ENCODE measurements at regions not wholly inside any gene's neighbourhood (a gene's known extent, or its start where the extent isn't known, plus 50 kb on each side); places are given as distances from the start of the nearest gene placed in this dataset.

DNA sequence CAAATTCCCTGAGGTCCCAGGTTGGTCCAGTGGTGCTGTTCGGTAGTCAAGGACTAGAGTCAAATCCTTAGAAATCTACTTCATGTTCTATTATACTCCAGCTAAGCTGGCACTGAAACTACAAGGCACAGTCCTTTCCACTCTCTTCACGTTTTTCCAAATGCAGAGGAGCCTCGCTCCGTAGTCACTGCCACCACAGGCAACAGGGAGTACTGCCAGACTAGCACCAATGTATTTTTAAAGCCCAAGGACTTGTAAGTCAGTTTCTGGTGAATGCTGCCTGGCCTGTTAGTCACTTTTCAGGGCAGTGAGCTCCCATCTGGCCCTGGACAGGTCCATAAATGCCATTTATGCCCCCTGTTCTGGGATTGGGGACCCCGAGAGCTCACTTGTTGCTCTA lies 323.5 kb downstream of the FAM47A start:
- Histone ChIP-seq H3K27ac (no peak overlapping the region), H3K4me1 (no peaks in the 10 kb centered on the region), H3K27me3 (ENCODE audit: insufficient read depth in 3 of 3, low read length in 2 of 3) (no peaks in the 10 kb centered on the region), H3K9me3 (peaks cover 10% of the 10 kb centered on the region), H3K36me3 (ENCODE audit: insufficient read depth in 1 of 2, low read depth in 1 of 2) (no peaks in the 10 kb centered on the region), H3K4me3 (no peak overlapping the region)
- TF ChIP-seq, protein P1, sequence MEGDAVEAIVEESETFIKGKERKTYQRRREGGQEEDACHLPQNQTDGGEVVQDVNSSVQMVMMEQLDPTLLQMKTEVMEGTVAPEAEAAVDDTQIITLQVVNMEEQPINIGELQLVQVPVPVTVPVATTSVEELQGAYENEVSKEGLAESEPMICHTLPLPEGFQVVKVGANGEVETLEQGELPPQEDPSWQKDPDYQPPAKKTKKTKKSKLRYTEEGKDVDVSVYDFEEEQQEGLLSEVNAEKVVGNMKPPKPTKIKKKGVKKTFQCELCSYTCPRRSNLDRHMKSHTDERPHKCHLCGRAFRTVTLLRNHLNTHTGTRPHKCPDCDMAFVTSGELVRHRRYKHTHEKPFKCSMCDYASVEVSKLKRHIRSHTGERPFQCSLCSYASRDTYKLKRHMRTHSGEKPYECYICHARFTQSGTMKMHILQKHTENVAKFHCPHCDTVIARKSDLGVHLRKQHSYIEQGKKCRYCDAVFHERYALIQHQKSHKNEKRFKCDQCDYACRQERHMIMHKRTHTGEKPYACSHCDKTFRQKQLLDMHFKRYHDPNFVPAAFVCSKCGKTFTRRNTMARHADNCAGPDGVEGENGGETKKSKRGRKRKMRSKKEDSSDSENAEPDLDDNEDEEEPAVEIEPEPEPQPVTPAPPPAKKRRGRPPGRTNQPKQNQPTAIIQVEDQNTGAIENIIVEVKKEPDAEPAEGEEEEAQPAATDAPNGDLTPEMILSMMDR (IDR thresholded peaks at IDR 0.05): no peak
- ATAC-seq (no peak), DNase-seq (no peak)
- intact Hi-C loops (cut with DNase I): no loop called here
- WGBS, 3 donors: 54 to 80% (median 79%) methylated on average over 5 of the region's 5 CpGs

DNA sequence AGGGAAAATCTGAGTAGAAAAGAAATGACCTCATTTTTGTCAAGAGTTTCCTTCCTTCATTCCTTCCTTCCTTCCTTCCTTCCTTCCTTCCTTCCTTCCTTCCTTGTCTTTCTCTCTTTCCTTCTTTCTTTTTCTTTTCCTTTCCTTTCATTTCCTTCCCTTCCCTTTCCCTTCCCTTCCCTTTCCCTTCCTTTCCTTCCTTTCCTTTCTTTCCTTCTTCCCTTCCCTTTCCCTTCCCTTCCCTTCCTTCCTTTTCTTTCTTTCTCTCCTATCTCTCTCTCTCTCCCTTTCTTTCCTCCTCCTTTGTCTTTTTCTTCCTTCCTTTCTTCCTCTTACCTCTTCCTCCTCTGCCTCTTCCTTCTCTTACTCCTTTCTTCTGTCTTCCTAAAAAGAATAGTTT lies 347.6 kb downstream of the FAM47A start:
- Histone ChIP-seq H3K27me3 (ENCODE audit: insufficient read depth in 3 of 3, low read length in 2 of 3) (no peaks in the 10 kb centered on the region), H3K36me3 (ENCODE audit: insufficient read depth in 1 of 2, low read depth in 1 of 2) (no peaks in the 10 kb centered on the region), H3K9me3 (no peaks in the 10 kb centered on the region), H3K4me1 (no peaks in the 10 kb centered on the region), H3K4me3 (no peak overlapping the region), H3K27ac (no peak overlapping the region)
- DNase-seq: no peak
- ATAC-seq: no peak
- TF ChIP-seq, protein P1 (IDR thresholded peaks at IDR 0.05): no peak
- intact Hi-C loops (cut with DNase I): no loop called here

DNA sequence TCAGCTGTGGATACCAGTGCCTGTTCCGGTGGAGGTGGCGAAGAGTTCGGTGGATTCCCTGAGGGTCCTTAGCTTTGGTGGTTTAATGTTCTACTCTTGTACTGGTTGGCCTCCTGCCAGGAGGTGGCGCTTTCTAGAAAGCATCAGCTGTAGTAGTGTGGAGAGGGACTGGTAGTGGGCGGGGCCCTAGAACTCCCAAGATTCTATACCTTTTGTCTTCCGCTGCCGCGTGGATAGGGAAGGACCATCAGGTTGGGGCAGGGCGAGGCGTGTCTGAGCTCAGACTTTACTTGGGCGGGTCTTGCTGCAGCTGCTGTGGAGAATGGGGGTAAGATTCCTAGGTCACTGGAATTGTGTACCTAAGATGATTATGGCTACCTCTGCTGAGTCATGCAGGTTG lies 390.3 kb downstream of the FAM47A start:
- Histone ChIP-seq H3K4me3 (no peak overlapping the region), H3K27ac (no peak overlapping the region), H3K27me3 (ENCODE audit: insufficient read depth in 3 of 3, low read length in 2 of 3) (no peaks in the 10 kb centered on the region), H3K36me3 (ENCODE audit: insufficient read depth in 1 of 2, low read depth in 1 of 2) (no peaks in the 10 kb centered on the region), H3K9me3 (no peaks in the 10 kb centered on the region), H3K4me1 (no peaks in the 10 kb centered on the region)
- TF ChIP-seq, protein P1 (IDR thresholded peaks at IDR 0.05): no peak
- DNase-seq (no peak), ATAC-seq (no peak)
- intact Hi-C loops (cut with DNase I): no loop called here
- WGBS, 3 donors: 76 to 92% (median 90%) methylated on average over 10 to 11 of the region's 11 CpGs

DNA sequence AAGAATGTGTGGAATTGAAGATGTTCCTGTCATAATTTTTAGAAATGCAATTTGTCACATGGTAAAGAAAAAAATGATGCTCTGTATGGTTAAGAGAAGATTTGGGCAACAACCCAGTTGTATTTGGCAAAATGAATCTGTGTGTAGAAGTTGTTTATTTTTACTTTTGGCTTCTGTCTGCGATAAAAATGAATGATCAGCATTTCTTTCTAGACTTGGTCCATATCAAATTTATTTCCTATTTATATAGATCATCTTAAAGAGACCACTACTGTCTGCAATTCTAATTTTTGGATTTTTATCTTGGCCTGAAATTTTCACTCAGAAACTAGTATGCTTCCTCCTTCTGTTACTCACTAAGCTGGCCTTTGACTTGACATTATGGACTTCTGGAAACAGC lies 396.9 kb downstream of the FAM47A start:
- no peak for ATAC-seq
- Histone ChIP-seq H3K4me3 (no peak overlapping the region), H3K36me3 (ENCODE audit: insufficient read depth in 1 of 2, low read depth in 1 of 2) (no peaks in the 10 kb centered on the region), H3K27ac (no peak overlapping the region), H3K9me3 (no peaks in the 10 kb centered on the region), H3K4me1 (no peaks in the 10 kb centered on the region), H3K27me3 (ENCODE audit: insufficient read depth in 3 of 3, low read length in 2 of 3) (no peaks in the 10 kb centered on the region)
- DNase-seq: no peak
- TF ChIP-seq, protein P1 (IDR thresholded peaks at IDR 0.05): no peak
- WGBS, 3 donors: 35 to 52% (median 37%) methylated on average over 1 of the region's 1 CpG
- intact Hi-C loops (cut with DNase I): no loop called here
